ENCODE measurements at regions not wholly inside any gene's neighbourhood (a gene's known extent, or its start where the extent isn't known, plus 50 kb on each side); places are given as distances from the start of the nearest gene placed in this dataset.

DNA sequence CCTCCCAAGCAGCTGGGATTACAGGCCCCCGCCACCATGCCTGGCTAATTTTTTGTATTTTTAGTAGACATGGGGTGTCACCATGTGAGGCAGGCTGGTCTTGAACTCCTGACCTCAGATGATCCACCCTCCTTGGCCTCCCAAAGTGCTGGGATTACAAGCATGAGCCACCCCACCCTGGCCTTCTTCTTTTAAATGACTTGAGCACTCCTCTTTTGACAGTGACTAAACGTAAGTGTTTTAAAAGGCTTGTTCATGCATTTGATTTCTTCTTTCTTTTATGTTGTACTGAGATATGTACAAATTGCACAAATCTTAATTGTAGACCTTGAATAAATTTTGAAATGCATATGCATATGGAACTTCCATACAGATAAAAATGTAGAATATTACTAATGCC, 337.9 kb downstream of the CETN3 start:
- TF ChIP-seq, protein P1, sequence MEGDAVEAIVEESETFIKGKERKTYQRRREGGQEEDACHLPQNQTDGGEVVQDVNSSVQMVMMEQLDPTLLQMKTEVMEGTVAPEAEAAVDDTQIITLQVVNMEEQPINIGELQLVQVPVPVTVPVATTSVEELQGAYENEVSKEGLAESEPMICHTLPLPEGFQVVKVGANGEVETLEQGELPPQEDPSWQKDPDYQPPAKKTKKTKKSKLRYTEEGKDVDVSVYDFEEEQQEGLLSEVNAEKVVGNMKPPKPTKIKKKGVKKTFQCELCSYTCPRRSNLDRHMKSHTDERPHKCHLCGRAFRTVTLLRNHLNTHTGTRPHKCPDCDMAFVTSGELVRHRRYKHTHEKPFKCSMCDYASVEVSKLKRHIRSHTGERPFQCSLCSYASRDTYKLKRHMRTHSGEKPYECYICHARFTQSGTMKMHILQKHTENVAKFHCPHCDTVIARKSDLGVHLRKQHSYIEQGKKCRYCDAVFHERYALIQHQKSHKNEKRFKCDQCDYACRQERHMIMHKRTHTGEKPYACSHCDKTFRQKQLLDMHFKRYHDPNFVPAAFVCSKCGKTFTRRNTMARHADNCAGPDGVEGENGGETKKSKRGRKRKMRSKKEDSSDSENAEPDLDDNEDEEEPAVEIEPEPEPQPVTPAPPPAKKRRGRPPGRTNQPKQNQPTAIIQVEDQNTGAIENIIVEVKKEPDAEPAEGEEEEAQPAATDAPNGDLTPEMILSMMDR (IDR thresholded peaks at IDR 0.05) = no peak
- no peak for TF ChIP-seq ZFX (IDR thresholded peaks at IDR 0.05; ENCODE audit: borderline replicate concordance)
